ENCODE measurements at regions not wholly inside any gene's neighbourhood (a gene's known extent, or its start where the extent isn't known, plus 50 kb on each side); places are given as distances from the start of the nearest gene placed in this dataset.

- Histone ChIP-seq H3K27me3 (ENCODE audit: insufficient read depth, low read depth, severe bottlenecking) (no peaks in the 10 kb centered on the region), H3K36me3 (no peaks in the 10 kb centered on the region), H3K4me3 (ENCODE audit: low read depth, low read length) (no peak overlapping the region), H3K9me3 (ENCODE audit: severe bottlenecking) (no peaks in the 10 kb centered on the region), H3K27ac (no peak overlapping the region)
- TF ChIP-seq CTCF (IDR thresholded peaks at IDR 0.05; ENCODE audit: low read depth, low read length): no peak
- no peak for DNase-seq
Measured at GRCh38 chr3:193132241-193132640, 108.8 kb upstream of the PLAAT1 start.

DNA sequence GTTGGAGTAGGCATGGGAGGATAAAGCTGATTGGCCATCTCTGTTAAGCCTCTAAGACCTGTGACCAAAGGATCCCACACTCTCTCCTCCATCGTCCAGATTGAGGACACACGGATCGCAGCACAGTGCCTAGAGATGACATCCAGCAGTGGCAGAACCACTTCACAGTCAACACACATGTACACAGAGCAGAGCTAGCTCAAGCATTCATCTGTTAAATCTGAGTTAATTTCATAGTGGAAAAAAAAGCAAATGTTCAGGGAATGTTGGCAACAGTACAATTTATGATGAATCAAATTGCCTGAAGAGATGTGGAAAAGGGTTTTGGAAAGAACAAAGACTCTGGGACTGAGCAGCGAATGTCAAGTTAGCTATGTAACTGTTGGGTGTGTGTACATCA lies 108.1 kb upstream of the PLAAT1 start:
- Histone ChIP-seq H3K27me3 (ENCODE audit: insufficient read depth, low read depth, severe bottlenecking) (no peaks in the 10 kb centered on the region), H3K27ac (no peak overlapping the region), H3K4me3 (ENCODE audit: low read depth, low read length) (no peak overlapping the region), H3K9me3 (ENCODE audit: severe bottlenecking) (no peaks in the 10 kb centered on the region), H3K36me3 (no peaks in the 10 kb centered on the region)
- TF ChIP-seq CTCF (IDR thresholded peaks at IDR 0.05; ENCODE audit: low read depth, low read length): no peak
- DNase-seq: no peak

GRCh38 chr3:193134856-193135255 lies 106.2 kb upstream of the PLAAT1 start:
- Histone ChIP-seq H3K27ac (no peak overlapping the region), H3K4me3 (ENCODE audit: low read depth, low read length) (no peak overlapping the region), H3K27me3 (ENCODE audit: insufficient read depth, low read depth, severe bottlenecking) (no peaks in the 10 kb centered on the region), H3K9me3 (ENCODE audit: severe bottlenecking) (no peaks in the 10 kb centered on the region), H3K36me3 (no peaks in the 10 kb centered on the region)
- no peak for TF ChIP-seq CTCF (IDR thresholded peaks at IDR 0.05; ENCODE audit: low read depth, low read length)
- no peak for DNase-seq

- DNase-seq: no peak
- Histone ChIP-seq H3K27me3 (ENCODE audit: insufficient read depth, low read depth, severe bottlenecking) (no peaks in the 10 kb centered on the region), H3K27ac (no peak overlapping the region), H3K9me3 (ENCODE audit: severe bottlenecking) (no peaks in the 10 kb centered on the region), H3K4me3 (ENCODE audit: low read depth, low read length) (no peak overlapping the region), H3K36me3 (no peaks in the 10 kb centered on the region)
- TF ChIP-seq CTCF (IDR thresholded peaks at IDR 0.05; ENCODE audit: low read depth, low read length): no peak
Measured at GRCh38 chr3:193140381-193140780, 100.6 kb upstream of the PLAAT1 start.

DNA sequence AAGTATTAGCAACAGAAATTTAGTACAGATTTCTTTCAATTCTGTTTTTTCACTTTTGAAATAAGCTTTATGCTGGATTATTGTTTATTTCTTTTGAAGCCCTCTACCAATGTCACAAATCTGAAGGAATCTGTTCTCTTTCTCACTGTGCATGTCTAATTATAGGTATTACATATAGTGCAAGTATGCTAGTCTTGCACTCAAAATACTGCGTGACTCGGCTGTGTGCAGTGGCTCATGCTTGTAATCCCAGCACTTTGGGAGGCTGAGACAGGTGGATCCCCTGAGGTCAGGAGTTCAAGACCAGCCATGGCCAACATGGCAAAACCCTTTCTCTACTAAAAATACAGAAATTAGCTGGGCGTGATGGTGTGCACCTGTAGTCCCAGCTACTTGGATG lies 95.8 kb upstream of the PLAAT1 start:
- no peak for DNase-seq
- Histone ChIP-seq H3K4me3 (ENCODE audit: low read depth, low read length) (no peak overlapping the region), H3K27me3 (ENCODE audit: insufficient read depth, low read depth, severe bottlenecking) (no peaks in the 10 kb centered on the region), H3K36me3 (no peaks in the 10 kb centered on the region), H3K9me3 (ENCODE audit: severe bottlenecking) (no peaks in the 10 kb centered on the region), H3K27ac (no peak overlapping the region)
- no peak for TF ChIP-seq CTCF (IDR thresholded peaks at IDR 0.05; ENCODE audit: low read depth, low read length)

- no peak for DNase-seq
- no peak overlapping the region for H3K4me3 ChIP-seq (ENCODE audit: low read depth, low read length)
- TF ChIP-seq CTCF (IDR thresholded peaks at IDR 0.05; ENCODE audit: low read depth, low read length): no peak
- H3K9me3 ChIP-seq (ENCODE audit: severe bottlenecking): no peaks in the 10 kb centered on the region
- no peak overlapping the region for H3K27ac ChIP-seq
- no peaks in the 10 kb centered on the region for H3K27me3 ChIP-seq (ENCODE audit: insufficient read depth, low read depth, severe bottlenecking)
- H3K36me3 ChIP-seq: no peaks in the 10 kb centered on the region
Measured at GRCh38 chr3:193148688-193149473, 92.1 kb upstream of the PLAAT1 start.
